ENCODE measurements at regions not wholly inside any gene's neighbourhood (a gene's known extent, or its start where the extent isn't known, plus 50 kb on each side); places are given as distances from the start of the nearest gene placed in this dataset.

GRCh38 chr17:33509331-33509730 lies 216.2 kb upstream of the ASIC2 start:
- DNase-seq (ENCODE audit: low spot score) = no peak

GRCh38 chr17:33511670-33512069 lies 218.6 kb upstream of the ASIC2 start:
- DNase-seq (ENCODE audit: low spot score) = no peak
- TF ChIP-seq CTCF (IDR thresholded peaks at IDR 0.05; ENCODE audit: extremely low read depth, missing control alignments) = no peak

More at GRCh38 chr17:33509331-33509730, 216.2 kb upstream of the ASIC2 start:
- TF ChIP-seq CTCF (IDR thresholded peaks at IDR 0.05; ENCODE audit: extremely low read depth, missing control alignments) = no peak

GRCh38 chr17:33512113-33512512 lies 219.0 kb upstream of the ASIC2 start:
- TF ChIP-seq CTCF (IDR thresholded peaks at IDR 0.05; ENCODE audit: extremely low read depth, missing control alignments) = no peak

GRCh38 chr17:33513769-33514168 lies 220.7 kb upstream of the ASIC2 start:
- no peak for DNase-seq (ENCODE audit: low spot score)
- no peak for TF ChIP-seq CTCF (IDR thresholded peaks at IDR 0.05; ENCODE audit: extremely low read depth, missing control alignments)

More at GRCh38 chr17:33512113-33512512, 219.0 kb upstream of the ASIC2 start:
- no peak for DNase-seq (ENCODE audit: low spot score)

GRCh38 chr17:33514369-33514768 lies 221.3 kb upstream of the ASIC2 start:
- TF ChIP-seq CTCF (IDR thresholded peaks at IDR 0.05; ENCODE audit: extremely low read depth, missing control alignments) = no peak
- DNase-seq (ENCODE audit: low spot score) = no peak

- no peak for DNase-seq (ENCODE audit: low spot score)
- no peak for TF ChIP-seq CTCF (IDR thresholded peaks at IDR 0.05; ENCODE audit: extremely low read depth, missing control alignments)
Observed at GRCh38 chr17:33515974-33516373, 222.9 kb upstream of the ASIC2 start.

GRCh38 chr17:33516645-33517044 lies 223.6 kb upstream of the ASIC2 start:
- no peak for TF ChIP-seq CTCF (IDR thresholded peaks at IDR 0.05; ENCODE audit: extremely low read depth, missing control alignments)
- no peak for DNase-seq (ENCODE audit: low spot score)
